Frontal cortex (tissue), 3 donors: ENCODE measurements at regions not wholly inside any gene's neighbourhood (a gene's known extent, or its start where the extent isn't known, plus 50 kb on each side); places are given as distances from the start of the nearest gene placed in this dataset.

ENCODE experiments used
- DNase-seq, 2 donors: peaks; one replicate each; pipeline ENCODE4 v3.0.0; 2012; ENCODE audit warnings: low spot score in 2 of 2
- FAIRE-seq: peaks from 2 replicates; lab custom pipeline; 2012; peaks lifted over from hg19 to GRCh38; lab: Jason Lieb, UNC
- donor health status: control.
- donor health status: control.
- donor health status: control.

GRCh38 chr11:106473089-106473722, 395.7 kb downstream of the AASDHPPT start:
- no peak for FAIRE-seq

GRCh38 chr11:106474274-106474673, 396.8 kb downstream of the AASDHPPT start:
- DNase-seq (no peak), FAIRE-seq (no peak)

More at GRCh38 chr11:106473089-106473722, 395.7 kb downstream of the AASDHPPT start:
- DNase-seq = no peak

- FAIRE-seq (no peak), DNase-seq (no peak)
Measured at GRCh38 chr11:106475181-106475580, 397.7 kb downstream of the AASDHPPT start.

- DNase-seq (no peak), FAIRE-seq (no peak)
Measured at GRCh38 chr11:106477776-106478175, 400.3 kb downstream of the AASDHPPT start.

- no peak for FAIRE-seq
- DNase-seq = no peak
Measured at GRCh38 chr11:106479646-106480045, 402.2 kb downstream of the AASDHPPT start.

- FAIRE-seq = no peak
- DNase-seq = no peak
Measured at GRCh38 chr11:106480581-106481190, 403.2 kb downstream of the AASDHPPT start.

GRCh38 chr11:106482917-106483785, 405.7 kb downstream of the AASDHPPT start:
- FAIRE-seq (no peak), DNase-seq (no peak)

- FAIRE-seq = no peak
- DNase-seq = no peak
Measured at GRCh38 chr11:106491751-106492150, 414.3 kb downstream of the AASDHPPT start.

GRCh38 chr11:106493751-106494150, 416.3 kb downstream of the AASDHPPT start:
- DNase-seq = no peak
- FAIRE-seq = no peak

GRCh38 chr11:106495046-106495445, 417.6 kb downstream of the AASDHPPT start:
- no peak for DNase-seq

GRCh38 chr11:106496677-106497076, 419.2 kb downstream of the AASDHPPT start:
- FAIRE-seq (no peak), DNase-seq (no peak)

More at GRCh38 chr11:106495046-106495445, 417.6 kb downstream of the AASDHPPT start:
- FAIRE-seq = no peak

- DNase-seq = no peak
Measured at GRCh38 chr11:106497321-106497720, 419.9 kb downstream of the AASDHPPT start.

GRCh38 chr11:106497822-106498221, 420.4 kb downstream of the AASDHPPT start:
- FAIRE-seq (no peak), DNase-seq (no peak)

More at GRCh38 chr11:106497321-106497720, 419.9 kb downstream of the AASDHPPT start:
- no peak for FAIRE-seq

GRCh38 chr11:106503901-106504300, 426.4 kb downstream of the AASDHPPT start:
- FAIRE-seq = no peak
- DNase-seq = no peak

- DNase-seq (no peak), FAIRE-seq (no peak)
Measured at GRCh38 chr11:106507645-106508306, 430.3 kb downstream of the AASDHPPT start.

GRCh38 chr11:106514706-106515105, 437.2 kb downstream of the AASDHPPT start:
- FAIRE-seq (no peak), DNase-seq (no peak)

GRCh38 chr11:106517426-106517825, 440.0 kb downstream of the AASDHPPT start:
- no peak for DNase-seq

GRCh38 chr11:106520146-106520912, 442.9 kb downstream of the AASDHPPT start:
- FAIRE-seq = no peak
- DNase-seq = no peak

More at GRCh38 chr11:106517426-106517825, 440.0 kb downstream of the AASDHPPT start:
- FAIRE-seq = no peak

- DNase-seq (no peak), FAIRE-seq (no peak)
Measured at GRCh38 chr11:106520920-106521319, 443.5 kb downstream of the AASDHPPT start.
